Stimulated activated CD4-positive, alpha-beta T cell treated with anti-CD3 and anti-CD28 coated beads, TNF-alpha, amount 100 ng/mL, for 1 hour (primary cell): ENCODE measurements at regions not wholly inside any gene's neighbourhood (a gene's known extent, or its start where the extent isn't known, plus 50 kb on each side); places are given as distances from the start of the nearest gene placed in this dataset.

ENCODE experiments used
- DNase-seq, 3 donors: peaks; one replicate each; pipeline ENCODE4 v3.0.0-alpha.2; 2020; ENCODE audit warnings: low read depth in 3 of 3, low spot score in 1 of 3

GRCh38 chr7:144997512-144997911 is 161.7 kb upstream of the TPK1 start:
- no peak for DNase-seq

- DNase-seq = no peak
These were observed 159.6 kb upstream of the TPK1 start for GRCh38 chr7:144995495-144995894.

- DNase-seq = no peak
These were observed 155.2 kb upstream of the TPK1 start for GRCh38 chr7:144991041-144991440.

GRCh38 chr7:144987686-144988085 is 151.8 kb upstream of the TPK1 start:
- DNase-seq = no peak

- no peak for DNase-seq
These were observed 146.3 kb upstream of the TPK1 start for GRCh38 chr7:144982133-144982532.

- no peak for DNase-seq
These were observed 140.0 kb upstream of the TPK1 start for GRCh38 chr7:144975882-144976281.

GRCh38 chr7:144969787-144970186 is 133.9 kb upstream of the TPK1 start:
- DNase-seq = no peak

- DNase-seq = no peak
These were observed 124.9 kb upstream of the TPK1 start for GRCh38 chr7:144960763-144961162.

GRCh38 chr7:144957998-144958397 is 122.1 kb upstream of the TPK1 start:
- DNase-seq = no peak

GRCh38 chr7:144955422-144955821 is 119.6 kb upstream of the TPK1 start:
- DNase-seq = no peak

GRCh38 chr7:144941127-144941526 is 105.3 kb upstream of the TPK1 start:
- DNase-seq = no peak

GRCh38 chr7:144937199-144937598 is 101.3 kb upstream of the TPK1 start:
- no peak for DNase-seq

GRCh38 chr7:144936314-144936713 is 100.5 kb upstream of the TPK1 start:
- no peak for DNase-seq

- no peak for DNase-seq
These were observed 74.6 kb upstream of the TPK1 start for GRCh38 chr7:144910411-144910810.

- DNase-seq = no peak
These were observed 73.2 kb upstream of the TPK1 start for GRCh38 chr7:144908943-144909556.

GRCh38 chr7:144908324-144908723 is 72.5 kb upstream of the TPK1 start:
- no peak for DNase-seq

GRCh38 chr7:144907577-144907976 is 71.7 kb upstream of the TPK1 start:
- no peak for DNase-seq

GRCh38 chr7:144903201-144903600 is 67.3 kb upstream of the TPK1 start:
- DNase-seq = no peak

- DNase-seq = no peak
These were observed 56.9 kb upstream of the TPK1 start for GRCh38 chr7:144892761-144893160.
